IMR-90 (cell line): ENCODE measurements at regions not wholly inside any gene's neighbourhood (a gene's known extent, or its start where the extent isn't known, plus 50 kb on each side); places are given as distances from the start of the nearest gene placed in this dataset.

Source experiments
- ATAC-seq: fragments of 200-7000 bp; cut with Tn5 transposase; 2 replicates; pipeline ENCODE4 v1.9.1; 2020; ENCODE audit warnings: low read depth, mild to moderate bottlenecking, moderate library complexity
- BruUV-seq: library from RNA; stranded (reverse); fragments of 400-500 nt; replicated peaks from 2 replicates; lab custom pipeline; 2021; lab: Mats Ljungman, UMichigan
- CTCF ChIA-PET: fragments of 300-600 bp; formaldehyde crosslinking; extraction: SDS; loops from one replicate; lab custom pipeline; 2021; ENCODE audit warnings: antibody characterized with exemption; lab: Yijun Ruan, JAX
- POLR2A ChIA-PET: fragments of 300-600 bp; sonication (Branson Sonifier 250); formaldehyde crosslinking; loops from one replicate; lab custom pipeline; 2022; ENCODE audit warnings: antibody characterized with exemption; ENCODE audit not compliant: unreplicated experiment; lab: Charles Lee
- DNase-seq: peaks from one replicate; pipeline ENCODE4 v3.0.0; 2013
- H2AFZ ChIP-seq: replicated peaks from 2 replicates; pipeline ENCODE3; 2013; ENCODE audit warnings: low read length, mild to moderate bottlenecking; ENCODE audit not compliant: poor library complexity
- H2AK5ac ChIP-seq: 2 replicates; pipeline ENCODE4 v1.6.1; 2013; ENCODE audit warnings: low read depth, low read length, inconsistent platforms
- H2AK9ac ChIP-seq: replicated peaks from 2 replicates; pipeline ENCODE3; 2013; ENCODE audit warnings: mild to moderate bottlenecking, low read depth, low read length, moderate library complexity; ENCODE audit not compliant: poor library complexity
- H2BK120ac ChIP-seq: 2 replicates; pipeline ENCODE4 v1.6.1; 2013; ENCODE audit warnings: low read depth, low read length, inconsistent platforms
- H2BK15ac ChIP-seq: 3 replicates; pipeline ENCODE4 v1.6.1; 2013; ENCODE audit warnings: low read depth, low read length, inconsistent platforms
- H2BK20ac ChIP-seq: 2 replicates; pipeline ENCODE4 v1.6.1; 2013; ENCODE audit warnings: low read depth, mild to moderate bottlenecking, inconsistent platforms, low read length, moderate library complexity
- H2BK5ac ChIP-seq: 2 replicates; pipeline ENCODE4 v1.6.1; 2013; ENCODE audit warnings: mild to moderate bottlenecking, low read depth, low read length, inconsistent platforms; ENCODE audit not compliant: poor library complexity, severe bottlenecking
- H3K14ac ChIP-seq: replicated peaks from 2 replicates; pipeline ENCODE4 v1.6.1; 2013; ENCODE audit warnings: low read depth, low read length, inconsistent platforms
- H3K18ac ChIP-seq: 2 replicates; pipeline ENCODE4 v1.6.1; 2013; ENCODE audit warnings: low read depth, low read length, control low read depth
- H3K23ac ChIP-seq: 2 replicates; pipeline ENCODE4 v1.6.1; 2013; ENCODE audit warnings: low read depth, low read length, inconsistent platforms
- H3K27ac ChIP-seq: 2 replicates; pipeline ENCODE4 v1.5.1; 2013; ENCODE audit warnings: mild to moderate bottlenecking, control low read depth, low read length; ENCODE audit not compliant: insufficient read depth
- H3K27me3 ChIP-seq: 2 replicates; pipeline ENCODE4 v1.6.1; 2013; ENCODE audit warnings: low read length; ENCODE audit not compliant: control insufficient read depth, insufficient read depth
- H3K36me3 ChIP-seq: 2 replicates; pipeline ENCODE4 v1.6.1; 2013; ENCODE audit warnings: low read length, mixed read lengths; ENCODE audit not compliant: control insufficient read depth, insufficient read depth
- H3K4ac ChIP-seq: 2 replicates; pipeline ENCODE4 v1.6.1; 2013; ENCODE audit warnings: low read depth, low read length, inconsistent platforms
- H3K4me1 ChIP-seq: 2 replicates; pipeline ENCODE4 v1.6.1; 2013; ENCODE audit warnings: low read length, mixed read lengths; ENCODE audit not compliant: control insufficient read depth, insufficient read depth
- H3K4me2 ChIP-seq: 2 replicates; pipeline ENCODE4 v1.6.1; 2013; ENCODE audit warnings: low read depth, mild to moderate bottlenecking, control low read depth, low read length, moderate library complexity
- H3K4me3 ChIP-seq: 2 replicates; pipeline ENCODE4 v1.5.1; 2013; ENCODE audit warnings: low read depth, mild to moderate bottlenecking, control low read depth, low read length, moderate library complexity; ENCODE audit not compliant: insufficient read depth
- H3K56ac ChIP-seq: 2 replicates; pipeline ENCODE4 v1.6.1; 2013; ENCODE audit warnings: low read length, inconsistent platforms; ENCODE audit not compliant: insufficient read depth; ENCODE audit errors: extremely low read depth
- H3K79me1 ChIP-seq, 2 experiments: 2 replicates each; pipeline ENCODE4 v1.6.1; 2013; ENCODE audit warnings: low read length in 2 of 2, inconsistent platforms in 1 of 2, low read depth in 1 of 2
- H3K9ac ChIP-seq: 2 replicates; pipeline ENCODE4 v1.6.1; 2013; ENCODE audit warnings: low read depth, low read length, control low read depth
- H3K9me1 ChIP-seq: 2 replicates; pipeline ENCODE4 v1.6.1; 2013; ENCODE audit warnings: low read length, inconsistent platforms; ENCODE audit not compliant: insufficient read depth
- H3K9me3 ChIP-seq: 2 replicates; pipeline ENCODE4 v1.6.1; 2013; ENCODE audit warnings: low read length; ENCODE audit not compliant: control insufficient read depth, insufficient read depth
- H4K20me1 ChIP-seq: 2 replicates; pipeline ENCODE4 v1.6.1; 2013; ENCODE audit warnings: low read length, inconsistent platforms; ENCODE audit not compliant: insufficient read depth
- H4K5ac ChIP-seq: 2 replicates; pipeline ENCODE4 v1.6.1; 2013; ENCODE audit warnings: mild to moderate bottlenecking, low read depth, low read length, control low read depth
- H4K8ac ChIP-seq, 2 experiments: 2 replicates each; pipeline ENCODE4 v1.6.1; 2013; ENCODE audit warnings: low read depth in 2 of 2, low read length in 2 of 2, control low read depth in 1 of 2, inconsistent platforms in 1 of 2
- H4K91ac ChIP-seq: 2 replicates; pipeline ENCODE4 v1.6.1; 2013; ENCODE audit warnings: low read depth, low read length, inconsistent platforms; ENCODE audit not compliant: insufficient read depth
- CEBPB ChIP-seq: IDR thresholded peaks from 2 replicates; pipeline ENCODE4 v1.6.1; 2012; ENCODE audit warnings: low read depth, low read length, improper control_type of control experiment
- FOS ChIP-seq: fragments of 150-350 bp; IDR thresholded peaks from 2 replicates; pipeline ENCODE4 v1.6.1; 2016; ENCODE audit warnings: low read depth, low read length
- MAFK ChIP-seq: IDR thresholded peaks from 2 replicates; pipeline ENCODE4 v1.6.1; 2012; ENCODE audit warnings: low read depth, low read length, improper control_type of control experiment
- SMC3 ChIP-seq: fragments of 150-350 bp; IDR thresholded peaks from 2 replicates; pipeline ENCODE4 v1.6.1; 2016; ENCODE audit warnings: low read depth, mild to moderate bottlenecking, antibody characterized with exemption, low read length, moderate library complexity
- USF2 ChIP-seq: fragments of 150-350 bp; IDR thresholded peaks from 2 replicates; pipeline ENCODE4 v1.6.1; 2017; ENCODE audit warnings: mild to moderate bottlenecking, antibody characterized with exemption, low read length, low read depth
- WGBS, 2 experiments: methylation state at CpG; one replicate each; pipeline versions ENCODE4 v1.1.5 to v1.1.7; 2013; ENCODE audit warnings: missing lambda C conversion rate in 2 of 2; ENCODE audit not compliant: insufficient read length in 1 of 2; ENCODE audit errors: extremely low coverage in 2 of 2; 5-methylcytosine and 5-hydroxymethylcytosine counted together
- dilution Hi-C: fragments of 300-500 bp; cut with HindIII; formaldehyde crosslinking; loops from one replicate; pipeline ENCODE4 v1.14.3; 2018; ENCODE audit warnings: low sequenced_read_pairs; ENCODE audit not compliant: unreplicated experiment
- in situ Hi-C: fragments of 300-500 bp; cut with MboI; formaldehyde crosslinking; loops from 3 replicates; pipeline ENCODE4 v1.14.3; 2019; ENCODE audit warnings: low sequenced_read_pairs, inconsistent platforms, mixed read lengths
- intact Hi-C: fragments of 100-400 bp; cut with micrococcal nuclease; formaldehyde crosslinking; loops from 2 replicates; pipeline ENCODE4 v1.10.0; 2022

GRCh38 chr2:217314021-217314460 is 454.2 kb upstream of the TNP1 start:
- POLR2A ChIA-PET: no interaction called here
- Histone ChIP-seq H2BK20ac (peak overlapping the region; percentile 54), H4K5ac (peak overlapping the region; percentile 73), H2AK9ac (no peak overlapping the region), H3K18ac (peak overlapping the region; percentile 80), H3K4ac (peak overlapping the region; percentile 29), H3K36me3 (peaks cover 7% of the 10 kb centered on the region), H3K23ac (peak overlapping the region; percentile 19; the same call in 1 of the 2 replicates), H4K91ac (peak overlapping the region; percentile 52), H3K9me1 (peaks cover 3% of the 10 kb centered on the region), H2AK5ac (peak overlapping the region; percentile 45), H2BK120ac (peak overlapping the region; percentile 68), H2BK15ac (peak overlapping the region; percentile 25; the same call in 2 of the 3 replicates), H4K8ac (peak overlapping the region; percentile 29 to 55; a peak in 2 of 4 replicates), H3K4me3 (no peak overlapping the region), H3K56ac (peak overlapping the region; percentile 51), H4K20me1 (no peaks in the 10 kb centered on the region), H3K9ac (no peak overlapping the region), H3K4me2 (no peak overlapping the region), H2AFZ (no peak overlapping the region), H3K27ac (peak overlapping the region; percentile 85), H3K14ac (0 out of 2 replicates have a peak overlapping the region, but pooled peaks have one; percentile 21), H3K27me3 (no peaks in the 10 kb centered on the region), H3K9me3 (peaks cover 4% of the 10 kb centered on the region; the same call in 1 of the 2 replicates), H2BK5ac (peak overlapping the region; percentile 12), H3K4me1 (peaks cover 6% of the 10 kb centered on the region), H3K79me1 (no peaks in the 10 kb centered on the region)
- no CpG with 5 or more reads among the region's 5 CpGs for WGBS, 2 experiments
- dilution Hi-C loops: no loop called here
- intact Hi-C loops: no loop called here
- TF ChIP-seq CEBPB (no peak), USF2 (no peak), SMC3 (no peak), MAFK (no peak), FOS (no peak)
- ATAC-seq (peak; percentile 24), DNase-seq (no peak)
- in situ Hi-C loops: no loop called here
- CTCF ChIA-PET: interaction anchor here (0.6 kb wide), 1 partner anchor 41 kb away, joined by 3 read pairs; no protein-coding TSS in a partner anchor
- no TSS peak for BruUV-seq
